Small intestine (tissue), 7 donors: ENCODE measurements at regions not wholly inside any gene's neighbourhood (a gene's known extent, or its start where the extent isn't known, plus 50 kb on each side); places are given as distances from the start of the nearest gene placed in this dataset.

Source experiments
- DNase-seq, 2 donors: peaks; one replicate each; pipeline versions ENCODE4 v3.0.0 to v3.0.0-alpha.2; 2013
- FAIRE-seq: peaks from 2 replicates; lab custom pipeline; 2012; peaks lifted over from hg19 to GRCh38; lab: Jason Lieb, UNC
- H3K27ac ChIP-seq, 3 donors: one replicate each; pipeline ENCODE4 v1.5.1; 2013; ENCODE audit warnings: low read length in 2 of 3, mild to moderate bottlenecking in 2 of 3, control low read depth in 1 of 3, inconsistent platforms in 1 of 3, low read depth in 1 of 3, moderate library complexity in 1 of 3
- H3K27me3 ChIP-seq, 3 donors: one replicate each; pipeline ENCODE4 v1.6.1; 2013; ENCODE audit warnings: low read length in 3 of 3, inconsistent platforms in 1 of 3; ENCODE audit not compliant: control insufficient read depth in 3 of 3, insufficient read depth in 3 of 3
- H3K36me3 ChIP-seq, 3 donors: one replicate each; pipeline ENCODE4 v1.6.1; 2013; ENCODE audit warnings: low read length in 3 of 3, inconsistent platforms in 1 of 3, low read depth in 1 of 3, mild to moderate bottlenecking in 1 of 3, moderate library complexity in 1 of 3; ENCODE audit not compliant: control insufficient read depth in 3 of 3, insufficient read depth in 2 of 3
- H3K4me1 ChIP-seq, 3 donors: one replicate each; pipeline ENCODE4 v1.6.1; 2013; ENCODE audit warnings: low read length in 2 of 3, inconsistent platforms in 1 of 3, low read depth in 1 of 3, mild to moderate bottlenecking in 1 of 3, moderate library complexity in 1 of 3; ENCODE audit not compliant: control insufficient read depth in 3 of 3, insufficient read depth in 2 of 3
- H3K4me3 ChIP-seq, 3 donors: one replicate each; pipeline ENCODE4 v1.5.1; 2013; ENCODE audit warnings: low read length in 3 of 3, control low read depth in 1 of 3, inconsistent platforms in 1 of 3, low read depth in 1 of 3, mild to moderate bottlenecking in 1 of 3, moderate library complexity in 1 of 3
- H3K9me3 ChIP-seq, 2 donors: one replicate each; pipeline ENCODE4 v1.6.1; 2013; ENCODE audit warnings: low read depth in 1 of 2, low read length in 1 of 2; ENCODE audit not compliant: control insufficient read depth in 2 of 2, insufficient read depth in 1 of 2
- WGBS, 3 donors: extraction: QIAGEN DNeasy Blood & Tissue Kit; methylation state at CpG; one replicate each; pipeline ENCODE4 v1.1.7; 2013; 5-methylcytosine and 5-hydroxymethylcytosine counted together
- donor health status: healthy with polysubstance abuse.
- donor health status: control.
- donor health status: control.
- donor health status: Bipolar disorder and iron deficiency.
- donor health status: healthy.

DNA sequence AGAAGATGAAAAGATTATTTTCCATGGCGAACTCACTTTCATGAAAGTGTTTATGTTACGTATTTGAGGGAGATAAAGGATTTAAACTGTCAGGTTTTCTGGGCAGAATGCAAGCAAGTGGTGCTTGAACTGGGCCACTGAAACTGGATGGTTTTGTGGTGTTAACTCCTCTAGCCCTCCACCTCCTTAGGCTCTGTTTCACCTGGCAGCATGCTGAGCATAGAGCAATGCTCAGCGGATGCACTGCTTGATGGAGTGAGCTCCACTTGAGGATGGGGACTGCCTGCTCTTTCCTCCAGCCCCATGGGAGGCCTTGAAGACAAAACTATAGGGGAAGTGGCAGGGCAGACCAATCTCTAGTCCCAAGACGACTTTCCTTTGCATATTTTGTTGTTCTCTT is 345.8 kb downstream of the TDRD15 start:
- FAIRE-seq (no peak), DNase-seq (no peak)
- Histone ChIP-seq H3K9me3 (no peaks in the 10 kb centered on the region), H3K4me3 (no peak overlapping the region), H3K27me3 (no peaks in the 10 kb centered on the region), H3K27ac (no peak overlapping the region), H3K36me3 (no peaks in the 10 kb centered on the region), H3K4me1 (no peaks in the 10 kb centered on the region)
- 52 to 77% (median 70%) methylated on average over 4 of the region's 4 CpGs for WGBS, 3 donors

DNA sequence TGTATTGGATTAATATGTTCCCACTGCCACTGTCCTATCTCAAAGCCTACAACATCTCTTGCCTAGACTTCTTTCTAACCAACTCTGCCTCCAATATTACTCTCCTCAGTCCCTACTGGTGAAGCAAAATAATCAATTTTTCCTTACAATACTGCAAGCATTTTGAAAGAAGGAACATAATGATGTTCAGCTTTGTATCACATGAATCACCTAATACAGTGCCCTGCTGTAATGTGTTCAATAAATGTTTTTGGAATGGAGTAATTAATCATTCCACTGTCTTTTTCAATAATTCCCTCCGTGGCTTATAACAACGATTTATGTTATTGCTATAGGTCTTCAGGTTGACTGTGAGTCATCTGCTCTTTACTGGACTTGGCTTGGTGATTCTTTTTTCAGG is 356.4 kb downstream of the TDRD15 start:
- no peak overlapping the region for H3K27ac ChIP-seq
- no peaks in the 10 kb centered on the region for H3K4me1 ChIP-seq
- H3K9me3 ChIP-seq, result peaks cover 3 to 5% of the 10 kb centered on the region in 2 donors
- no peak overlapping the region for H3K4me3 ChIP-seq
- 78 to 90% (median 86%) methylated on average over 2 of the region's 2 CpGs for WGBS, 3 donors
- no peak for FAIRE-seq
- no peaks in the 10 kb centered on the region for H3K36me3 ChIP-seq
- H3K27me3 ChIP-seq, result no peaks in the 10 kb centered on the region
- no peak for DNase-seq

DNA sequence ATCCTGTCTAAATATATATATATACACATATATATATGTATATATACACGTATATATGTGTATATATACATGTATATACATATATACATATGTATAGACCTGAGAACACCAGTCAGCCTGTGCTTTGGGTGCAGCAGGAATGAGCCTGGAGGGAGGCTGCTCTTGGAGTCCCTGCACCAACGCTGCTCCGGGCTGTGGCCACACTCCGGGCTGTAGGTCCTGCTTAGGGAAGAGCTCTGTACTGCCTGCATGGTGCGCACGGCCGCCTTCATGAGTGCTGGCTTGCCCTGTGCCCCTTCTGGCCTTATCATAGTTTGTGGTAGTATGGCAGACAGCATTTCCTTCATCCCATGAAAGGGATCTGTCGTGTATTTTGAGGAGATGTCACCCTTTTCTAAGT is 360.9 kb downstream of the TDRD15 start:
- DNase-seq (no peak), FAIRE-seq (no peak)
- Histone ChIP-seq H3K36me3 (no peaks in the 10 kb centered on the region), H3K4me1 (no peaks in the 10 kb centered on the region), H3K9me3 (peaks cover 2 to 7% of the 10 kb centered on the region in 2 donors), H3K27ac (no peak overlapping the region), H3K4me3 (no peak overlapping the region), H3K27me3 (no peaks in the 10 kb centered on the region)
- WGBS, 3 donors, result 80 to 86% (median 81%) methylated on average over 8 of the region's 8 CpGs

DNA sequence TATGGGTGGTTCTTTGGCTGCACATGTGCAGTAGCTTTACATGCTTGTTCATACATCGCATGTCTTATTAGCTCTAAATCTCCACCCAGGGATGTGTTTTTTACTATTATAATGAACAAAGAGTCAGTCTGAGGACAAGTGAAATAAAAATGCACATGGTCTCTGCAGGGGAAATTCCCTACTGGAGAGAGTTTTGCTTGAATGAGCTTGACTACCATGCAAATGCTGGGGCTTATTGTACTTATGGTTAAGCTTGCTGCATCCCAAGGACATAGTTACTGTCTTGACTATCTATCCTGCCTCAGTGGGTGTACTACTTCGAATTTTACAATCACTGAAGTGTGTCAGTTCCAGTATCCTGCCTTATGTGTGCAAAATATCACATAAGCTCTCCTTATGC is 362.7 kb downstream of the TDRD15 start:
- FAIRE-seq (no peak), DNase-seq (no peak)
- Histone ChIP-seq H3K4me1 (no peaks in the 10 kb centered on the region), H3K27me3 (no peaks in the 10 kb centered on the region), H3K9me3 (peaks cover 2 to 7% of the 10 kb centered on the region in 2 donors), H3K27ac (no peak overlapping the region), H3K4me3 (no peak overlapping the region), H3K36me3 (no peaks in the 10 kb centered on the region)
- WGBS, 3 donors, result 45 to 63% (median 50%) methylated on average over 2 of the region's 2 CpGs

DNA sequence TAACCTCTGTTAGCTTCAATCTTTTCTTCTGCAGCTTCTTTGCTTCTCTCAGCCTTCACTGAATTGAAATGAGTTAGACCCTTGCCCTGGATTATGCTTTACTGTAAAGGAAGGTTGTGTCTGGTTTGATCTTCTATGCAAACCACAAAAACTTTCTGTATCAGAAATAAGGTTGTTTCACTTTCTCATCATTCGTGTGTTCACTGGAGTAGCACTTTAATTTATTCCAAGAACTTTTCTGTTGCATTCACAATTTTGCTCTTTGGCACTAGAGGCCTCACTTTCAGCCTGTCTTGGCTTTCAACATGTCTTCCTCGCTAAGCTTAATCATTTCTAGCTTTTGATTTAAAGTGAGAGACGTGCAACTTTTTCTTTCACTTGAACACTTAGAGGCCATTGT is 365.3 kb downstream of the TDRD15 start:
- Histone ChIP-seq H3K4me3 (no peak overlapping the region), H3K4me1 (no peaks in the 10 kb centered on the region), H3K9me3 (peaks cover 2% of the 10 kb centered on the region in 2 donors), H3K36me3 (no peaks in the 10 kb centered on the region), H3K27ac (no peak overlapping the region), H3K27me3 (no peaks in the 10 kb centered on the region)
- WGBS, 3 donors, result 64 to 84% (median 77%) methylated on average over 3 of the region's 3 CpGs
- DNase-seq (no peak), FAIRE-seq (no peak)

DNA sequence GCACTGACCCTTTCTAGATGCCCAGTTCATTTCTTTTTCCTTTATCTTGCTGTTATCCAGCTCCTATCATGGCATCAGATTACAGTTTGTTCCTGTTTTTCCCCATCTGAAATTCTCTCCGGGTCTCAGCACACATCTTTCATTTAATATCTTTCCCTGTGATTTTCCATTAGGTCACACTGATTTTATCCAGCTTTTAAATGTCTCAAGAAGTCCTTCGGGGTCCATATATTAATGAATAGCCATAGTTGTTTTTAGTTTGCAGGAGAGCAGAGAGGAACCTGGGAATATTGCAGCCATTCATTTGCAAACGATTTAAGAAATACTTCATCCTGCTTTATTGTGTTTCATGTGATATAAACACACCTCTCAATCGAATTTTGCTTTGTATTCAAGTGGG is 374.2 kb downstream of the TDRD15 start:
- Histone ChIP-seq H3K4me3 (no peak overlapping the region), H3K4me1 (no peaks in the 10 kb centered on the region), H3K36me3 (no peaks in the 10 kb centered on the region), H3K27me3 (no peaks in the 10 kb centered on the region), H3K9me3 (no peaks in the 10 kb centered on the region), H3K27ac (no peak overlapping the region)
- DNase-seq, result no peak
- WGBS, 3 donors, result 54 to 59% (median 59%) methylated on average over 4 of the region's 4 CpGs
- no peak for FAIRE-seq

DNA sequence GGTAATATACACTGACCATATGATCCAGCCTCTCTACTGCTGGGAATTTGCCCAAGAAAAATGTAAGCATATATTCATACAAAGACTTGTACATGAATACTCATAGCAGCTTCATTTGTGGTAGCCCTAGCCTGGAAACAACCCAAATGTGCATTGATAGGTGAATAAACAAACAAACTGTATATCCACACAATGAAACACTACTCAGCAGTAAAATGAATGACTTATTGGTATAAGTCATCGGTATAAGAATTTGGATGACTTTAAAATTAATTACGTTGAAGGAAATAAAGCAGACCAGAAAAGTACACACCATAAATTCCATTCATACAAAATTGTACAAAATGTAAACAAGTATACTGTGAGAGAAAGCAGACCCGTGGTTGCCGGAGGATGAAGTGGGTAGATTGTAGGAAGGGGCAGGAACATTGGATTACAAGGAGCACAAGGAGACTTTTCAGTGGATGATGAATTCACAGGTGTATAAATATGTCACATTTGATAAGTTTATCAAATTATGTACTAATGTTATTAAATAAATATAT is 376.7 kb downstream of the TDRD15 start:
- no peaks in the 10 kb centered on the region for H3K9me3 ChIP-seq
- no peak for FAIRE-seq

DNA sequence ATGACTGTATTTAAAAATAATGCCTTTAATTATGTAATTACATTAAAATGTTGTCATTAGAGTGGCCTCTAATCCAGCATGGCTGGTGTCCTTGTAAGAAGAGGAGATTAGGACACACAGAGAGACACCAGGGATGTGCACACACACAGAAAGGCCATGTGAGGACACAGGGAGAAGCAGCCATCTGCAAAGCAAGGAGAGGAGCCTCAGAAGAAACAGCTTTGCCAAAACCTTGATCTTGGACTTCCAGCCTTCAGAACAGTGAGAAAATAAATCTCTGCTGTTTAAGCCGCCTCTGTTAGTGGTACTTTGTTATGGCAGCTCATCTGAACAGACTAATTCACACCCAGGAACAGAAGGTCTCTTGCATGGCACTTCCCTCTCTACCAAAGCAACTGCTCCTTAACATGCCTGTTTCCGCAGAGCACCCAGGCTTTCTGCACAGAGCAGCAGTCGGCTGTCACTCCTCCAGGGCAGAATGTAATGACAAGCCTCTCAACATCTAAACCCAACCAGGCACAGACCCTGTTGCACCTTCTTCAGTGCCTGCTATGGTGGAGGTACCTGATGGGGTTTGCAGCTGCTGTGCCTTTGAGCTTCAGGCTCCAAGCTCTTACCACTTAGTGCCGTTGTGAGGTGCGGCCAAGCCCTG is 377.7 kb downstream of the TDRD15 start:
- 72 to 81% (median 76%) methylated on average over 5 of the region's 5 CpGs for WGBS, 3 donors
- FAIRE-seq, result no peak
- H3K36me3 ChIP-seq, result no peaks in the 10 kb centered on the region
- H3K27me3 ChIP-seq, result no peaks in the 10 kb centered on the region
- no peak for DNase-seq
- H3K27ac ChIP-seq, result no peak overlapping the region
- H3K9me3 ChIP-seq, result no peaks in the 10 kb centered on the region
- H3K4me1 ChIP-seq, result no peaks in the 10 kb centered on the region
- no peak overlapping the region for H3K4me3 ChIP-seq

More for the DNA sequence above, 376.7 kb downstream of the TDRD15 start:
- no peaks in the 10 kb centered on the region for H3K36me3 ChIP-seq
- no peaks in the 10 kb centered on the region for H3K4me1 ChIP-seq
- H3K27me3 ChIP-seq, result no peaks in the 10 kb centered on the region
- no peak overlapping the region for H3K4me3 ChIP-seq
- DNase-seq, result no peak
- no peak overlapping the region for H3K27ac ChIP-seq
- WGBS, 3 donors, result 53 to 58% (median 56%) methylated on average over 4 of the region's 4 CpGs

DNA sequence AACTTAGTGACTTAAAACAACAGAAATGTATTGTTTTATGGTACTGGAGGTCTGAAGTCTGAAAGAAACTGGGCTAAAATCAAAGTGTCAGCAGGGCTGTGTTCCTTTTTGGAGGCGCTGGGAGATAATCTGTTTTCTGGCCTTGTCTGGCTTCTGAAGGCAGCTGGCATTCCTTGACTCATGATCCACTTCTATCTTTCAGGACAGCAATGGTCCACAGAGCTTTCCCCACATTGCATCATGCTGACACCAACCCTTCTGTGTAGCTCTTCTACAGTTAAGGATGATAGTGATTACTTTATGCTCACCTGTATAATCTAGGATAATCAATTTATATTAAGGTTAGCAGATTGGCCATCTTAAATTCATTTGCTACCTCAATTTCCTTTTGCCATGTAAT is 392.1 kb downstream of the TDRD15 start:
- 77 to 88% (median 81%) methylated on average over 1 of the region's 1 CpG for WGBS, 3 donors
- H3K4me3 ChIP-seq, result no peak overlapping the region
- no peaks in the 10 kb centered on the region for H3K9me3 ChIP-seq
- no peak overlapping the region for H3K27ac ChIP-seq
- no peaks in the 10 kb centered on the region for H3K27me3 ChIP-seq
- FAIRE-seq (no peak), DNase-seq (no peak)
- H3K36me3 ChIP-seq, result no peaks in the 10 kb centered on the region
- H3K4me1 ChIP-seq, result no peaks in the 10 kb centered on the region
